ENCODE measurements at regions not wholly inside any gene's neighbourhood (a gene's known extent, or its start where the extent isn't known, plus 50 kb on each side); places are given as distances from the start of the nearest gene placed in this dataset.

DNA sequence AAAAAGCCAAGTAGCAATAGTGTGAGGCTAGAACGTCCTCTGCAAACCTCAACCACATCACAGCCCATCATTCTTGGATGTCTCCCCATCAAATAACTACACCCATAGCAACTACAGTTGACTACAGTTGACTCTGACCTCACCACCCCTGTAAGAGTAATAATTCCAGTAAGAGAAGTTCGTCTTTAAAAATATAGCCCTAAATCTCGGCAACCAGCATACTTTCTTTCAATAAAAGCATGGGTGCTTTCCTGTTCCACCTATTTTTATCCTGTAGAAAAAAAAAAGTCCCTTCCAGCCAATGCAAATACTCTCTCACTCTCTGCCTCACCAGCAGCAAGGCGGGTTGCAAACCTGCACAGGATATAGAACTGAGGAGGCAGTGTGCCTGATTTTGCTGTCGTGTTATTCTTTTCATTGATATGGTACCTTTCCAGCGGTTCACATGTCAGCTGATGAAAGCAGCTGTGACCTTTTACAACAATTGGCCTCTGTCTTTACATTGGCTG, 187.5 kb upstream of the NFE2L3 start:
- intact Hi-C loops (cut with micrococcal nuclease), result no loop called here

DNA sequence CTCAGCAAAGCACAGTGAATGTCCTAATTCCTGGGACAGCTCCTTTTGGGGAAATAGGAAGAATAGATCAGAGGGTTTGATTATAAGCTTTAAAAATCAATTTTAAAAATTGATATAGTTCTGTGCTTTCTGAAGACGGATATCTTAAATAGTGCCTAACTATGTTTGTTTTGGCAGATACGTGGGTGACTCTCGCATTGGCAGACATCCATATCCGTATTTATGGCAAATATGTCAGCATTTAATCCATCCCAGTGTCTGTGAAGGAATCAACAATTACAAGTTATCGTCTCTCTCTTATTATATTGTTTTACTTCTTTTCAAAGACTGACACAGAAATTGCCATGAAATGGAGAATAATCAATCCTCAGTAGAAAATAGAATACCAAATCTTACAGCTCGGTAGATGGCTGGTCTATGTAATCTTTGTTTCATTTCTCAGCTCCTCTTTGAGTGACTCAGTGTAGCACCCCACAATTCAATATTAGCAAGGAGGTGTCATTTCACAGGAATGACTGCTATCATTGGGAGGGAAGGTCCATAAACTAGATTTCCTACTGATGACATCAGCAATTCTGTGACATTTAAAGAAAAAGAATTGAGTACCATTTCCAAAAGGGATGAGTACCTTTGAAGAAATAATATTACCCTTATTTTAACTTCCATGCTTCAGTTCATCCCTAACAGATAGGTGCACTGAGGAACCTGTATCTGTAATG, 186.4 kb upstream of the NFE2L3 start:
- intact Hi-C loops (cut with micrococcal nuclease), result no loop called here

DNA sequence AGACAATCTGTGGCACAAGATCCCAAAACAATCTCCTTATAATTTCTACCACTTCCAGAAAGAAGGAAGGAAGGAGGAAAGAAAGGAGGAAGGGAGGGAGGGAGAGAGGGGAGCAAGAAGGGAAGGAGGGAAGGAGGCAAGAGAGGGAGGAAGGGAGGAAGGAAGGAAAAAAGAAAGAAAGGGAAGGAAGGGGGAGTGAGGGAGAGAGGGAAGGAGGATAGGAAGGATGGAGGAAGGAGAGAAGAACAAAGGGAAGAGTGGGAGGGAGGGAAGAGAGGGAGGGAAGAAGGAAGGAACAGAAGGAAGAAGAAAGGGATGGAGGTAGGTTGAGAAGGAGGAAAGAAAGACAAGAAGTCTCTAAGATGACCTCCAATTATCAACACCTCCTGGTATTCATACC, 185.5 kb upstream of the NFE2L3 start:
- intact Hi-C loops (cut with micrococcal nuclease), result no loop called here

DNA sequence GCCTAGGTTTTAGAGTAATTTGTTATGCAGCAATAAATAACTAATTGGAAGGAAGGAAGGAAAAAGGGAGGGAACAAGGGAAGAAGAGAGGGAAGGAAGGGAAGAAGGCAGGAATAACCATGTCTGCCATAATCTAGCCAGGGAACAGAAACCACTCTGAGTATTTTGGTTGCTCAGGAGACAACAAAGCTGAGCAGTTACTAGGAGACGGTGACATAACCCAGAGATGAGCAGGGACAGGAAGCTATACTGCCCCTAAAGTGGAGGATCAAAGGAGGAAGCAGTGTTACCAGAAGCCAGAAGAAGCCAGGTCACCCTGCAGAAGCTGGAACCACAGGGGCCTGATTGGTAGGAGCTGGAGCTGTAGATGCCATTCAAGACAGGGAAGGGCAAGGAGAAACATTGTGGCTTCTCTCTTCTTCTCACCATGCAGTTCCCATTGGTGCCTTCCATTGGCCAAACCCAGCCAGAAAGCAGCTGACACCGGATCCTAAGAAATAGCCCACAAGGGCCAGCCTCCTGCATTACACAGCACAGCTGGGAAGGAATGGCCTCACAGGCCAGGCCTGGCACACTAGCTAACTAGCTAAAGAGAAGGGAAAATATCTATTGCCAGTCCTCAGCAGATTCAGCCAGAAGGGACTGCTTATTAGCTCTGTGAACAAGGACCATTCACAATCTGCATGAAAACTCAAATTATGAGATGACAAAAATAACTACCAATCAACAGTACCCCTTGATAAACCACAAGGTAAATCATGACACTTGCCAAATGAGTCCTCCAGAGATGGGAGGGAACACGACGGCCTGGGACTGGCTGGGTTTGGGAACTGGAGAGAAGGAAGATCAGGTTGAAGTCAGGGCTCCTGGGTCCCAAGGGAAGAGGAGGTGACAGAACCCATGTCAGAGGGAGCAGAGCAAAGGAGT, 184.5 kb upstream of the NFE2L3 start:
- intact Hi-C loops (cut with micrococcal nuclease), result loop anchor here (1.0 kb wide), 1 partner anchor 16 kb away; no protein-coding TSS in a partner anchor

DNA sequence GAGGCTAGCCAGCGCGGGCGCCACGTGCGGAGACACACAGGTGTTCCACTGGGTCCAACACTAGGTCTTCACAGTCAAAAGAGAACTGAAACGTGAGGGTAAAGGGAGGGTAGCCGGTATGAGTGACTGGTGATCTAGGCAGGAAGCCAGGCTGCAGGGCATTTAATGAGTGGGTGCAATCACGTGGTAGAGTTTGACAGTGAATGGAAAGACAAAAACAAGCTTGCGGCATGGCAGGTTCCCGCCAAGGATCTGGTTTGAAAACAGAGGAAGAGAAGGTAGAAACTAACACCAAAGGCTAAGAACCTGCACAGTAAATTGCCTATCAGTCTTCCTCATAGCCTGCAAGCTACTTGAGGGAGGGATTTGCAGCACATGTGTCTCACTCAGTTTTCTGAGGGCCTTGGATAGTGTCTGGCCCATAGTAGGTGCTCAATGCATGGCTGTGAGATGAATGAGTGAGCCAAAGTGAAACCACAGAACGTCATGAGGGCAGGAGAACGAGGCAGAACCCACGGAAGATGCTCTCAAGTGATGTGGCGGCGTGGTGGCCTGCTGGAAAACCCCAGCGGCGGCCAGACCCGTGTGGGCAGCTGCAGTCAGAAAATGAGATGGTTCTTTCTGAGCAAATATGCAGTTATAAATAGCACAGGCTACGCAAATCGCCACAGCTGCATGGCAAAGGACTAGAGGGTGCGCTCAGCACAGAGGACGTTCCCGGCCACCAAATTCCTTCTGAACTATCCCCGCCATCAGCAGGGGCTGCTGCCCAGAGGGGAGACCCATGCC, 183.6 kb upstream of the NFE2L3 start:
- intact Hi-C loops (cut with micrococcal nuclease), result no loop called here

DNA sequence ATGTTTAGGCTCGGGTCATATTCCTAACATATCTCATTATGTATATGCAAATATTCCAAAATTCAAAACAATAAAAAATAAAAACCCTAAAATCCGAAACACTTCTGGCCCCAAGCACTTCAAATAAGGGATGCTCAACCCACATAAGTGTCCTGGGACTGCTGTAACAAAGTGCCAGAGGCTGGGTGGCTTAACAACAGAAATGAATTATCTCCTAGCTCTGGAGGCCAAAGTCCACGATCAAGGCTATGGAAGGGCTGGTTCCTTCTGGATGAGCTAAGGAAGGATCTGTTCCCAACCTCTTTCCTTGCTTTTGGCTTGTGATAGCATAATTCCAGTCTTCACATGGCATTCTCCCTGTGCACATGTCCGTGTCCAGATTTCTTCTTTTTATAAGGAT, 181.6 kb upstream of the NFE2L3 start:
- intact Hi-C loops (cut with micrococcal nuclease), result no loop called here

DNA sequence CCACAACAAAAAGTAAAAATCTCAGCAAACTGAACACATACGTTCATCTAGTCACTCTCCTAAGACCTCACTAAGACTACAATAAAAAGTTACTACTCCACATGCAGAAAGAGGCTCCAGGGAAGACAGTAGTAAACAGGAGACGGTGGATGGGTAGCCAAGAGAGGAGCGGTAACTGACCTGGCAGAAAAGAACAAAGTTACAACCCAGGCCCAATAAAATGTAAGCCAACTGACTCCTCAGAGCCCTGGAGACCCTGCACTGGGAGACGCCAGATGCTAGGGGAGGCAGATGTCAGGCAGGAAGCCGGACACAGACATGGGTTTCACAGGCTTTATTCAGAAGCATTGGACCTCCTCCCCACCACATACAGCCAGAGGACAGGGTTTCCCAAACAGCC, 181.1 kb upstream of the NFE2L3 start:
- intact Hi-C loops (cut with micrococcal nuclease), result no loop called here

DNA sequence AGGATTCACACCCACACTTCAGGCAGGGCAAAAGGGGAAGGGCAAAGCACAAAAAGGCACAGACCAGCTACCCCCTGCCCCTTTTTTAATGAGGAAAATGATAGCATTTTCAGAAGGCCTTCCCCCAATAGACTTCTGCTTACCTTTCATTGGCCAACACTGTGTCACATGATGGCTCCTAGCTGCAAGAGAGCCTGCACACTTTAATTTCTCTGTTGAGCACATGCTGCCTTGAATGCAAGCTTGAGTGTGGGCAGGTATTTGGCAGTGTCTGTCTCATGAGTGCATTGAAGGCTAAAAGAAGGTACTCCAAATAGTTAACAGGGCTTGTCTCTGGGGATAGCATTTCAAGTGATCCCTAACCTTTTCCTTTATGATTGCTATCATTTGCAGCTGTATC, 175.4 kb upstream of the NFE2L3 start:
- intact Hi-C loops (cut with micrococcal nuclease), result no loop called here

DNA sequence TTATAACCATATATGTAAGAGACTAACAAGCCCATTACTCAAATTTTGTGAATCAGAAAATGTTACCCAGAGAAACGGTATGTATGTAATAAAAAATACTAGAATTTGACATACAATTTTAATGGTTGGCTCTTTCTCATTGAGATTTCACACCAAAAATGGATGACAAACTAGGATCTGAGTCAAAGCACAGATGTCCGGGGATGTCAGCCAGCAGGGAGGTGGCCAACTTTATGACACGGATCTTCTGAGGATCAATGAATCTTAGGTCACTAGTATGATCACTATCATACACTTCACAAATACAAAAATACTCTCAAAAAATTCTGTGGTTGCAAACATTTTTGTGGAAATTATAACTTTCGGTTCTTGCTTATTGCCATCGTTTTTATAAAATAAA, 173.5 kb upstream of the NFE2L3 start:
- intact Hi-C loops (cut with micrococcal nuclease), result no loop called here

DNA sequence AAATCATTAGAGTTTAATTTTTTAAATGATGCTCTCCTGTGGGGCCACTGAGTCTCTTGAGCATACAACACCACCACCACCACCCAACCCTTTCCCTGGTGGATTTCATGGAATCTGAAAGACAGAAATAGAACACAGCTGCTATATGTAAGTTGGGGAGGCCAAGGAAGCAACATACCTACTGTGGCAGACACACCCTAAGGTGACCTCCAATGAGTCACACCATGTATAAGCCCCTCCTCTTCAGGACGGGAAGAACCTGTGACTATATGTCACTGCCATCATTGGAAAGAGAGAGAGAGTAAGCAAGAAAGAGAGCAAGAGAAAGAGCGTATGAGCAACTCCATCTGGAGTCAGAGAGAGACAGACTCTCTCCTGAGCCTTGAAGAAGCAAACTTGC, 172.4 kb upstream of the NFE2L3 start:
- intact Hi-C loops (cut with micrococcal nuclease), result no loop called here

DNA sequence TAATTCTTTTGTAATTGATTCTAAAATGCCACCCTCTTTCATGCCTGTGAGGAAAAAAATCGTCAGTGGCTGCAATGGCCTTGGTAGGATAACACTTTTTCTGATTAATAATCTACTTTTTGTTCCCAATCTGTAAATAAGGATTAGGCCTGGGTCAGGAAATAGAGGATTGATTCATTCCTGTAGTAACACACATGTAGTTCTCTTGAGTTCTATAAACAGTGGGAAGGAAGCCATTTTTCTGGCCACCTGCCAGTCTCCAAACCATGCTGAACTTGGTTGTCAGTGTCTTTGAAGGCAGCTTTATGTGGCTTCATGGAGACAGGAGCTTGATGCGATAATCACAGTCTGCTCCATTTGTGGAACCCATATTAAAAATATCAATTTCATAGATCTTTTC, 169.3 kb upstream of the NFE2L3 start:
- intact Hi-C loops (cut with micrococcal nuclease), result no loop called here

DNA sequence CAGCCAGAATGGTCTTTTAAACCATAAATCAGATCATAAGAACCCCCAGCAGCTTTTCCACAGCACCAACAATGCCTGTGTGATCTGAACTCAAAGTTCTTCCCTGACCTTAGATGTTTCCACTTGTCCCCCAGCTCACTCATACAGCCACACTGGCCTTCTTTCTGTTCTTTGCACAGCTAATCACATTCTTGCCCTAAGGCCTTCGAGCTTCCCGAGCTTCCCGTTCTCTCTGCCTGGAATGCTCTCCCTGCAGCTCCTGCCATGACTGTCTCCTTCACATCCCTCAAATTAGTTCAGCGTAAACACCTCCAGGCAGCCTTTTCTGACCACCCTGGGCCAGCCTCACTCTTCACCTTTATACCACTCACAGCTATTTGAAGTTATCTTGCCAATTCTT, 166.8 kb upstream of the NFE2L3 start:
- intact Hi-C loops (cut with micrococcal nuclease), result no loop called here

DNA sequence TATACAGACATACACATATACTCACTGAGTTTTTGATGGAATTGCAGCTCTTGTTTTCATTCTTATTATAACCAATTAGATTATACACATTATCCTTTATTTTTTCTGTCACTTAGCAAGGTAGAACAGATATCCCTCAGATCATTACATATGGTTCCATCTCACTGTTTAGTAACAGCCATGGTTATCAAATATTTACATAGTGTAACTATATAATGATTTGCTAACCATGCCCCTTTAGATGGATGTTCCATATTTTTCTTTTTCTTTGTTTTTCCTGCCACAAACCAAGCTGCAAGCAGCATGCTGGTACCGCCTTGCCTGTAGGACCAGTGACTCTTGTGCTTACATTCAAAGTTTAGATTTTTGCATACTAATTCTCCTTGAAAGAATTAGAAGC, 163.4 kb upstream of the NFE2L3 start:
- intact Hi-C loops (cut with micrococcal nuclease), result no loop called here

DNA sequence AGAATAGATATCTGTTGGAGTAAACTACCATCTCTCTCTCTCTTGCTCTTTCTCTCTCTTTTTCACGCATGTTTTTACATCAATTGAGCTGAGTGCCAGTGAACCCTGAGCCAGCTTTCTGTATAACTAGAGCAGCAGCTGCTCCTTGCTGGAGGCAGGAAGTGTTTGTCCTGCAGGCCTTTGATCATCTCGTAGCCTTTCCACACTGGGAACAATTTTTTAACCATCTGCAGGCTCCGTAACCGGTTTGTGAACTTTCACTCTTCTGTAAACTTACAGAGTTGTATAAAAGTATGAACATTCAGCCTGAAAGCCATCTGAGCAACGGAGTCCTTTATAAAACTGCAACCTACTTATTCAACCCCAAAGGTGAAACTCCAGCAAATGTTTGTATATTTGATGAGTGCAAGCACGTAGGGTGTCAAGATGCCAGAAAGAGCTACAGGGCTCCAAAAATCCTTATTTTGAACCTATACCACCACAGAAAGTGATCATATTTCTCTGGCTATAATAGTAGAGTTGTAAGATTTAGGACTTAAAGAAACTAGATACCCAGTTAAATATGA, 162.8 kb upstream of the NFE2L3 start:
- intact Hi-C loops (cut with micrococcal nuclease), result no loop called here

DNA sequence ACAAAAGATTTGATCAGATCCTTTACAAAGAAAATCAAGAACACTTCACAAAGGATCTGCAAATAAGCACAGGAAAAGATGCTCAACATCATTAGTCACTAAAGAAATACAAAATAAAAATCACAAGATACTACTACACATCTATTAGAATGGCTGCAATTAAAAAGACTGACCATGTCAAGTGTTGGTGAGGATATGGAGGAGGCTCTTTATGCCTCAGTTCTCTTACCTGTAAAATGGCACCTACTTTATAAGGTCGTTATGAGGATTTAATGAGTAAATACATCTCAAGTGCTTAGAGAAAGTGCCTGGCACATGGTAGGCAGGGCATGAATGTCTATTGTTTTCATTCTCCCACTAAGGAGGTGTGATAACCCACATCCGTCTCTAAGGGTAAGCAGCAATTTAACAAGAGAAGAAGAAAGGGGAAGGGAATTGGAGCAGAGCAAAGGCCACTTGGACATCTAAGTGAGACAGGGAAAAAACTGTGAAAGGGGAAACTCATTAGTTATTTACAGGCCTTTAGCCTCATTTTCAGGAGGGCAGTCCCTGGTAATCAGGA, 157.5 kb upstream of the NFE2L3 start:
- intact Hi-C loops (cut with micrococcal nuclease), result no loop called here

DNA sequence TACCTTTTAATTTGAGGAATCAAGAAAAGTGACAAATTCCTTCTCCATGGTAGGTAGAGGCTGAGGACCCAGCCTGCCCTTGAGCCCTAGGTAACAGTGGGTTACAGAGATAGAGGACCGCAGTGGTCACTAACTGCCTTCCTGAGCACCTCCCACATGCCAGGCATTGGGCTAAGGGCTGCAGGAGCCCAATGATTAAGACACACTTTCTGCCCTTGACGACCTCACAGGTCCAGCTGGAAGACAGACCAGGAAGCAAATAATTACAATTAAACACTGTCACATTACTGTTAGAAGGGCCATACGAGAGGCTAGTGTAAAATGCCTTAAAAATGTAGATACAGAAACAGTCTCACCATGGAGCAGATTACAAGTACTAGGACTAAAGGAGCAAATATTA, 156.8 kb upstream of the NFE2L3 start:
- intact Hi-C loops (cut with micrococcal nuclease), result no loop called here

DNA sequence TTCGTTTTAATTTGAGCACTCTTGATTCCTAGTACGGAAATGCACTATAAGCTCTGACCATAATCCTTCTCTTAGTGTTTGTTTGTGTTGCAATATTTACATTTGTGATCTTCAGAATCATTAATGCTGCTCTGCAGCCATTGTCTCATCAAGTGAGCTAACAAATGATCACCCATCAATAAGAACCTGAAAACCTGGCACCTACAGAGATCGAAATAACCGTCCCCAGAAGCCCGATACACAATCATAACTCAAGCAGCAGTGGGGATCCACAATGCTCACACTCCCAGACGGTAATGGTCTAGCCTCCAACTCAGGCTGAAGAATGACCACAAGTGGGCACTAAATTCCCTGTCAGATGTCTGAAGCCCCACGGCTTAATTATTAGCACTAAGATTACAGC, 156.0 kb upstream of the NFE2L3 start:
- intact Hi-C loops (cut with micrococcal nuclease), result no loop called here

DNA sequence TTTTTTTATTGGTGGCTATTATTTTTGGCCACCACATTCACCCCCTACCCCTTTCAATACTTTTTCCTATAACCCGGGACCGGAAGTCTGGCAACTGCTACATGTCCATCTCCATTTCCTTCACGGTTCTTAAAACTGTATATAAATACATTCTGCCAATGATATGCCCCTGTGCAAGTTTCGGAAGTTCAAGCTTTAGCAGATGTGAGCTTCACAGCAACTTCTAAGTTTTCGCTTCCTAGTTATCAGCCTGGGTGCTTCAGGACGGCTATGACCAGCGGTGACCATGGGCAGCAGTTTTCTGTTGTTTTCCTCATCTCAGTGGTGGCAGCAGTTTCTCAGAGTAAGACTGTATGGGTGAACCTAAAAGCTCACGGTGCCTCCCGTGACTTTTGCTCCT, 153.5 kb upstream of the NFE2L3 start:
- intact Hi-C loops (cut with micrococcal nuclease), result no loop called here

DNA sequence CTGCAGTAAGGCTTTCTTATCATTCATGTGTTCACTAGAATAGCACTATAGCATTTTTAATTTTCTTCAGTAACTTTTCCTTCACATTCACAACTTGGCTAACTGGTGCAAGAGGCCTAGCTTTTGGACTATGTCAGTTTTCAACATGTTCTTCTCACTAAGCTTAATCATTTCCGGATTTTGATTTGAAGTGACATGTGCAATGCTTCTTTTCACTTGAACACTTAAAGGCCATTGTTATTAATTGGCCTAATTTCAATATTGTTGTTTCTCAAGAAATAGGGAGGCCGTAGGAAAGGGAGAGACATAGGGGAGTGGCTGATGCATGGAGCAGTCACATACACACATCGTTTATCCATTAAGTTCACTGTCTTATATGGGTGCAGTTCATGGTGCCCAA, 151.2 kb upstream of the NFE2L3 start:
- intact Hi-C loops (cut with micrococcal nuclease), result no loop called here

DNA sequence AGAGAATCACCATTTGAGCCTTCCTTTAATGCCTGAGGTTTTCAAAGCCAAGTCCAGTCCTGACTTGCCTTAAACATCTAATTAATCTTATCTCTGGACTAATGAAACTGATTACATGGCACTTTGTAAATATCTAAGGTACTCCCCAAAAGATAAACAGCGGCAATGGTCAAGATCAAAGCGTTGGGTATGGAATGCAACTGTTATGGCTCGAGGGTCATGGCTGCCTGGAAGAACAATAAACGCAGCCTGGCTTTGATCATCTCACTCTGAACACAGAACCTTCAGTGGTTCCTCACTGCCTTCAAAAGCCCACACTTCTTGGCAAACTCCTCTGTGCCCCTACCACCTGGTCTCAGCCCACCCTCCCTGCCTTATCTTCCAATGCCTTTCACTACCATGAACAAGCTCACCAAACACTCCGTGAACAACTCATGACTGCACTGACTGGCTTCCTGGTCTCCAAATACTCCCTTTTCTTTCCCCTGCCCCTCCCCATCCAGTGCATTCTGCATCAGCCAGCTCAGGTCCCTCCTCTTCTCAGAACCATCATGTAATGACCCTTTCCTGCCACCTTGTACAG, 150.2 kb upstream of the NFE2L3 start:
- intact Hi-C loops (cut with micrococcal nuclease), result no loop called here

Data from T-helper 1 cell treated with Interleukin-12 subunit alpha and Interleukin-12 subunit beta and Interleukin-4 antibody, amounts not matched to agents 30 ng/mL and 1 ng/mL, for 36 hours (primary cell).